MM.1S (cell line): ENCODE measurements at regions not wholly inside any gene's neighbourhood (a gene's known extent, or its start where the extent isn't known, plus 50 kb on each side); places are given as distances from the start of the nearest gene placed in this dataset.

ENCODE experiments used
- DNase-seq: peaks from one replicate; pipeline ENCODE4 v3.0.0-alpha.2; 2015
- H2AFZ ChIP-seq: fragments of 300-600 bp; sonication (generic); 2 replicates; pipeline ENCODE4 v1.6.0; 2016; ENCODE audit warnings: antibody characterized with exemption, low read length
- H3F3A ChIP-seq: fragments of 300-600 bp; sonication (generic); 2 replicates; pipeline ENCODE4 v1.6.1; 2016; ENCODE audit warnings: mild to moderate bottlenecking, antibody characterized with exemption, low read length, moderate library complexity, mixed read lengths; ENCODE audit not compliant: insufficient read depth
- H3K27ac ChIP-seq: fragments of 300-600 bp; sonication (generic); 2 replicates; pipeline ENCODE4 v1.5.1; 2016; ENCODE audit warnings: mild to moderate bottlenecking, low read length
- H3K27me3 ChIP-seq: fragments of 300-600 bp; sonication (generic); replicated peaks from 2 replicates; pipeline ENCODE4 v1.6.0; 2016; ENCODE audit warnings: low read length; ENCODE audit not compliant: insufficient read depth
- H3K36me3 ChIP-seq: fragments of 300-600 bp; sonication (generic); replicated peaks from 2 replicates; pipeline ENCODE4 v1.6.1; 2016; ENCODE audit warnings: mild to moderate bottlenecking, low read length, mixed read lengths; ENCODE audit not compliant: insufficient read depth
- H3K4me1 ChIP-seq: fragments of 300-600 bp; sonication (generic); 2 replicates; pipeline ENCODE4 v1.6.1; 2016; ENCODE audit warnings: low read length, mixed read lengths
- H3K4me2 ChIP-seq: fragments of 300-600 bp; sonication (generic); 2 replicates; pipeline ENCODE4 v1.6.0; 2016; ENCODE audit warnings: low read depth, low read length
- H3K4me3 ChIP-seq: fragments of 300-600 bp; sonication (generic); 2 replicates; pipeline ENCODE4 v1.5.1; 2016; ENCODE audit warnings: low read length, mixed read lengths
- H3K79me2 ChIP-seq: fragments of 300-600 bp; sonication (generic); 2 replicates; pipeline ENCODE4 v1.6.1; 2016; ENCODE audit warnings: mixed run types, low read length, mixed read lengths
- H3K9ac ChIP-seq: fragments of 300-600 bp; sonication (generic); 2 replicates; pipeline ENCODE4 v1.6.1; 2016; ENCODE audit warnings: low read length, mixed read lengths
- H3K9me2 ChIP-seq: fragments of 300-600 bp; sonication (generic); replicated peaks from 2 replicates; pipeline ENCODE4 v1.6.1; 2016; ENCODE audit warnings: mild to moderate bottlenecking, low read length, mixed read lengths; ENCODE audit not compliant: insufficient read depth
- H3K9me3 ChIP-seq: fragments of 300-600 bp; sonication (generic); replicated peaks from 2 replicates; pipeline ENCODE4 v1.6.1; 2016; ENCODE audit warnings: mild to moderate bottlenecking, low read length, mixed read lengths; ENCODE audit not compliant: insufficient read depth
- H4K20me1 ChIP-seq: fragments of 300-600 bp; sonication (generic); 2 replicates; pipeline ENCODE4 v1.6.1; 2016; ENCODE audit warnings: mild to moderate bottlenecking, low read length, moderate library complexity, mixed read lengths; ENCODE audit not compliant: insufficient read depth
- CTCF ChIP-seq: fragments of 300-600 bp; sonication (generic); IDR thresholded peaks from 2 replicates; pipeline ENCODE4 v1.5.1; 2016; ENCODE audit warnings: antibody characterized with exemption, low read length, mixed read lengths
- EZH2 ChIP-seq: fragments of 300-600 bp; sonication (generic); optimal IDR thresholded peaks from 2 replicates; pipeline ENCODE3; 2017; ENCODE audit warnings: low read depth, mild to moderate bottlenecking, antibody characterized with exemption, low read length, mixed read lengths
- EZH2phosphoT487 ChIP-seq: fragments of 300-600 bp; sonication (generic); IDR thresholded peaks from 2 replicates; pipeline ENCODE4 v1.6.1; 2018; ENCODE audit warnings: antibody characterized with exemption, low read length

GRCh38 chr2:147501968-147502367 is 342.9 kb upstream of the ACVR2A start:
- no peak for DNase-seq
- Histone ChIP-seq H3K79me2 (no peaks in the 10 kb centered on the region), H3K4me2 (no peak overlapping the region), H3K27ac (no peak overlapping the region), H3K27me3 (no peaks in the 10 kb centered on the region), H3K9me2 (no peaks in the 10 kb centered on the region), H3K36me3 (no peaks in the 10 kb centered on the region), H4K20me1 (no peaks in the 10 kb centered on the region), H3K4me3 (no peak overlapping the region), H3K4me1 (no peaks in the 10 kb centered on the region), H2AFZ (no peak overlapping the region), H3K9ac (no peak overlapping the region), H3K9me3 (no peaks in the 10 kb centered on the region), H3F3A (no peaks in the 10 kb centered on the region)
- TF ChIP-seq EZH2 (no peak), EZH2phosphoT487 (no peak), CTCF (no peak)

- no peak overlapping the region for H3K27ac ChIP-seq
- no peaks in the 10 kb centered on the region for H4K20me1 ChIP-seq
- H3K9ac ChIP-seq: no peak overlapping the region
- H2AFZ ChIP-seq: no peak overlapping the region
- TF ChIP-seq EZH2phosphoT487: no peak
- TF ChIP-seq CTCF: no peak
- no peak for TF ChIP-seq EZH2
- H3K36me3 ChIP-seq: no peaks in the 10 kb centered on the region
- H3K4me2 ChIP-seq: no peak overlapping the region
- no peaks in the 10 kb centered on the region for H3K4me1 ChIP-seq
- no peaks in the 10 kb centered on the region for H3F3A ChIP-seq
- H3K27me3 ChIP-seq: no peaks in the 10 kb centered on the region
- no peak for DNase-seq
- H3K79me2 ChIP-seq: no peaks in the 10 kb centered on the region
- no peak overlapping the region for H3K4me3 ChIP-seq
- H3K9me3 ChIP-seq: no peaks in the 10 kb centered on the region
- no peaks in the 10 kb centered on the region for H3K9me2 ChIP-seq
Observed at GRCh38 chr2:147500819-147501395, 343.9 kb upstream of the ACVR2A start.

GRCh38 chr2:147500229-147500628 is 344.6 kb upstream of the ACVR2A start:
- Histone ChIP-seq H2AFZ (no peak overlapping the region), H3K4me2 (no peak overlapping the region), H3K9ac (no peak overlapping the region), H3K4me3 (no peak overlapping the region), H3K27me3 (no peaks in the 10 kb centered on the region), H3K9me2 (no peaks in the 10 kb centered on the region), H3K36me3 (no peaks in the 10 kb centered on the region), H3K4me1 (no peaks in the 10 kb centered on the region), H4K20me1 (no peaks in the 10 kb centered on the region), H3K27ac (no peak overlapping the region), H3K9me3 (no peaks in the 10 kb centered on the region), H3K79me2 (no peaks in the 10 kb centered on the region), H3F3A (no peaks in the 10 kb centered on the region)
- DNase-seq: no peak
- TF ChIP-seq EZH2phosphoT487 (no peak), EZH2 (no peak), CTCF (no peak)
